ENCODE measurements at regions not wholly inside any gene's neighbourhood (a gene's known extent, or its start where the extent isn't known, plus 50 kb on each side); places are given as distances from the start of the nearest gene placed in this dataset.

DNA sequence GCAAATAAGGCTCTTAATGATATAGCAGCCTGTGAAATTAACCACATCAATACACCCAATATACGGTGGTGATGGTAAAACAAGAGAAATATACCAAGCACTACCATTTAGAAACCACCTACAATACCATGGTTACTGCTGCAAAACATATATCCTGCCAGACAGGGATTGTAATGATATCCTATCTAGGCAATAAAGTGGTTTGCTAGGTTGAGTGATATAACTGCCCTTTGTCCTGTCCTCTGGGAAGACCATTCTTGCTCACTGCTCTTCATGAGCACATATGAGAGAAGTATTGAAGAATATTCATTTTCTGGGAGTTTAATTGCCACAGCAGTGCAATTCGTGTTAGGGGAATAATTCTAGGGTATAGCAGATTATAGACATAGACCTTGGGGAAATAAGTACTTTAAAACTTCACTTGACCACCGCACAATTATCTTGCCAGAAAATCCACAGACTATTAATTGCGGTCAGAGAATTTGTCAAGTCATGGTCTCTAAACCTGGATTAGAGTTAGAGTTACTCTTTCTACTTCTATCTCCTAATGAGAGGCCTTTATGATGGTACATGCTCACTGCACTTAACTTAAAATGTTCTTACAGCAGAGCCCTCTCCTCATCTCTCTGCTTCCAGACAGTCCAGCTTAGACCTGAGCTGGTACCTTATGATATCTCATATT lies 413.0 kb downstream of the ZNF608 start:
- no peak for TF ChIP-seq POLR2A (IDR thresholded peaks at IDR 0.05)
- TF ChIP-seq, protein P1, sequence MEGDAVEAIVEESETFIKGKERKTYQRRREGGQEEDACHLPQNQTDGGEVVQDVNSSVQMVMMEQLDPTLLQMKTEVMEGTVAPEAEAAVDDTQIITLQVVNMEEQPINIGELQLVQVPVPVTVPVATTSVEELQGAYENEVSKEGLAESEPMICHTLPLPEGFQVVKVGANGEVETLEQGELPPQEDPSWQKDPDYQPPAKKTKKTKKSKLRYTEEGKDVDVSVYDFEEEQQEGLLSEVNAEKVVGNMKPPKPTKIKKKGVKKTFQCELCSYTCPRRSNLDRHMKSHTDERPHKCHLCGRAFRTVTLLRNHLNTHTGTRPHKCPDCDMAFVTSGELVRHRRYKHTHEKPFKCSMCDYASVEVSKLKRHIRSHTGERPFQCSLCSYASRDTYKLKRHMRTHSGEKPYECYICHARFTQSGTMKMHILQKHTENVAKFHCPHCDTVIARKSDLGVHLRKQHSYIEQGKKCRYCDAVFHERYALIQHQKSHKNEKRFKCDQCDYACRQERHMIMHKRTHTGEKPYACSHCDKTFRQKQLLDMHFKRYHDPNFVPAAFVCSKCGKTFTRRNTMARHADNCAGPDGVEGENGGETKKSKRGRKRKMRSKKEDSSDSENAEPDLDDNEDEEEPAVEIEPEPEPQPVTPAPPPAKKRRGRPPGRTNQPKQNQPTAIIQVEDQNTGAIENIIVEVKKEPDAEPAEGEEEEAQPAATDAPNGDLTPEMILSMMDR (IDR thresholded peaks at IDR 0.05) = no peak

All from thyroid gland (tissue), 4 donors.